Fibroblast of peridontal ligament (primary cell): ENCODE measurements at regions not wholly inside any gene's neighbourhood (a gene's known extent, or its start where the extent isn't known, plus 50 kb on each side); places are given as distances from the start of the nearest gene placed in this dataset.

Experiments
- DNase-seq: peaks from one replicate; pipeline ENCODE4 v3.0.0-alpha.2; 2010; ENCODE audit errors: extremely low read depth

DNA sequence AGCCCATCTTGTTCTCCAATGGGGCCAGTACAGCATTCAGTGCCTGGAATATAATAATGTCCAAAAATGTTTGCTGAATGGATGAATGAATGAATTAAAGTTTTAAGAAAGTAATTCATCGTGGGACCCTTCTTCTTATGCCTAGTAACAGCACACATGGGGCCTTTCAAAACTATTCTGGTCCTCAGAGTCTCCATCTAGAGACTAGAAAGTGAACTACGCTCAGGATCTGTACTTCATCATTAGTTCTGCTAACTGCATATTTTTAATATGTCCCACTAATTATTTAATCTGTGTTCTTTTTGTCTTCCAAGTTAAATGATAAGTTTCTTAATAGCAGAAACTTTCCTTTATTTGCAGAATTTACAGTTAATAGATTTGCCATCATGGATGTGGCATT is 172.5 kb downstream of the SMAD2 start:
- no peak for DNase-seq

DNA sequence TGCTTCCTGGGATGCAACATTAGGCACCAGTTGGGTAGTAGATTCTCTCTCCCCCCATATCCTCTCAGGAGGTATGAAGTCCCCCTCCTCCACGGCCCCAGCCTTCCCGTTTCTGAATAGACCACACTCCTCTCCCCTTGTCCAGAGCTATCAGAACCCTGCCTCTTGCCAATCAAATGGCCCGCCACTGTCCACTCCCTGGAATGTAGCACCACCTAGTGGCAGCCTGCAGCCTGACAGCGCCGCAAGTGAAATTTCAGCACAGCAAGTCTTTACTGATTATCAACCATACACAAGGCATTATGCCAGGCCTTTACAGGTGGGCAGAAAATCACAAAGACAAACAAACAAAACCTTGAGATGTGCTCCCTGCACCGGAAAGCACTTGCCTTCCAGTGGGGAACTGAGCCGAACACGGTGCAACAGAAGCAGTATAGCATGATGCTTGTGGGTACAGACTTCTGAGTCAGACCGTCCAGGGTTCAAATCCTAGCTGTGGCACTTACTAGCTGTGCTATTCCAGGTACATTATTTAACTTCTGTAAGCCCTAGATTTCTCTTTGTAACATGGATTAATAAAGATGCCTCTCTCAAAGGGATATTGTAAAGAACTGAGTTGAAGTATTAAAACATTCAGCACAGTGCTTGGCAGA is 174.0 kb downstream of the SMAD2 start:
- DNase-seq, result peak; percentile 21

DNA sequence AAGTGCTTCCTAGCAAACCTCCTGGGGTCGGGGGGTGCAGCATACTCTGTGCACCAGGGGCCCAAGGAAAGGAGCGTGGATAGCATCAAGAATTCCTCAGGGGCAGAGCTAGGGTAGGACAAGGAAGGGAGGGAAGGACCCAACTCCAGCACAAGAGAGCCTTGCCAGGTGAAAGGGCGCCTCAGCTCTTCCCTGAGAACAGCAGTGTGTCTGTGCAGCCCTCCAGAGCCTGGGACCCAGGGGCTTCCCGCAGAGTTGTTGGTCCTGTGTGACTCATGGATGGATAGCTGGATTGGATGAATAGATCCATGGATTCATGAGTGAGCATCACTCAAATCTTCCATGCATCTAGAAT is 175.4 kb downstream of the SMAD2 start:
- DNase-seq, result no peak

DNA sequence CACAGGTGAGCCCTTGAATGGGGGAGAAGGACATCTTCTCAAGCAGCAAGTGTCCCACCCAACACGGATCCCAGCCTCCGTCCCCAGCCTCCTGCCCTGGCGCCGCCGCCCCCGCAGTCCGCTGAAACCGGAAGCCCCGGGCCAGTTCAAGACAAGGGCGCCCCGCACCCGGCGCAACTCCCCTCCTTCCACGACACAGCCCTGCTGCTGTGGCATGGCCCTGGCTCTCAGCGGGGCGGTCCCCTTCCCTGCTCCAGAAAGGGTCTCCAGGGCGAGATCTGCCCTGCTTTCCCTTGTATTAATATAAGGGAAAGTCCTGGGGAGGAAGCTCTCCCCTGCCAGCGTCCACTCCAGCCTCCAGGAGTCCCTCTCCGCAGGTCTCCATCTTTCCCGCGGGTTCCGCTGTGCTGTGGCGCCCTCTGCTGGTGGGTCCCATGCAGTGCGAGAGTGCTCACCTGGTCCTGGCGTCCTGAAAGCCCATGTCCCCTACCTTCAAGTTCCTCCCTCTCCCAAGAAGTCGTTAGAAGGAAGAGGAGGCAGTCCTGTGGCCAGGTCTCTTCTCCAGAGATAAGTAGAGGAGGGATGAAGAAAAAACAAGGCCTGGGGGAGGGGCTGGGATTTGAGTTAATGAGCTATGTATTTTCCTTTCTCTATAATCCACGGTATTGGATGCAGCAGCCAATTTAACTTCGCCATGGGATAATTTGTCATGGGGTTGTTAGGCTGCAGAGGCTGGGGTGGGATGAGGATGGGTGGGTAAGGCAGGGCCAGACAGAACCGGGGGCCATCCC is 176.0 kb downstream of the SMAD2 start:
- DNase-seq, result no peak

DNA sequence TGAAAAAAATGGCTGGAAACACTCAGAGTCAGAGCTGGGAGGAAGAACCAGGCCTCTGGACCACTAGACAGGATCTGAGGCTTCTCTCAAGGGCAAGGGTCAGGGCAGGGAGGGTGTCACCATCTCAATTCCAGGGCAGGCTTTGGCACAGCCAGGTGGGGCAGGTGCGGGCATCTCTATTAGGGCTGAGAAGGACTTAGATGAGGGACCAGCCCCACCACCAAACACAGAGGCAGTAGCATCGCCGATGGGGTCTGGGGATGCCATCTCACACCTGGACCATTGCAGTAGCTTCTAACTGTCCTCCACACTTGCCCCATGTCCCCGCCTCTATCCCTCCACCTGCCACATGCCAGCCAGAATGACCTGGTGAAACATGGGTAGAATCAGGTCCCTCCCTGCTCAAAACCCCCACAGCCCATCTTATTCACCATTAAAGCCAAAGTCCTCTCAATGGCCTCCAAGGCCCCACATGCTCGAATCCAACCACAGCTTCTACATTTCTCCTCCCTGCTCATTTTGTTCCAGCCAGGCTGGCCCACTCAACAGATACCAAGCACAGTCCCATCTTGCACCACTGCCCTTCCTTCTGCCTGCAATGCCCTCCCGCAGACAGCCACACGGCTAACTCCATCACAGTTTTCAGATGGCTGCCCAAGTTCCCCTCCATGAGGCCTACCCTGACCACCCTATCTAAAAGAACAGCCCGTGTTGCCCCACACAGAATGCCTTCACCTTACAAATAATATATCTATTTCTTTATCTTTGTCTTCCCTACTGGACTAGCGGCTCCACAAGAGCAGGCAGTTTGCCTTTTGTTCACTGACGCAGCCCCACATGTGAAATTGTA is 177.4 kb downstream of the SMAD2 start:
- no peak for DNase-seq

DNA sequence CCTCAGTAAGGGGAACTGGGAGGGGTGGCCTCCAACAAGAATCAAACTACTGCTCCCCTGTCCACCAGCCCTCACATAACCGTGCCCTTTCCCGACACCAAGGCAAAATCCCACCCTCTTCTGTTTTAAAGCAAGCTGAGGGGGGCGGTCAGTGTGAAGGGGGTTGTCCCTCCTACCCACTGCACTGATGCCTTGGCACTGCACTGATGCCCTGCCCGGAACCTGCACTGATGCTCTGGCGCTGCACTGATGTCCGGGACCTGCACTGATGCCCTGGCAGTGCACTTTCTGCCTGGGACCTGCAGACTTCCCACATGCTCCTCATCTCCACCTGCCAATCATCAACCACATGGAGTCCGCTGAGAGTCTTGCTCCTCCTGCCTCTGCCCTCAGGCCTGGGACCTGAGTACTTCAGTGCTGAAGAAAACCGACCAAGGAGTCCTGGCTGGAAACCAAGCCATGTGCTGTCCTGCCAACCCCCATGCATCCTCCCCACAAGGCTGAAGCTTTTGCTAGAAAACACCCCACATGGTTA is 179.5 kb downstream of the SMAD2 start:
- no peak for DNase-seq

DNA sequence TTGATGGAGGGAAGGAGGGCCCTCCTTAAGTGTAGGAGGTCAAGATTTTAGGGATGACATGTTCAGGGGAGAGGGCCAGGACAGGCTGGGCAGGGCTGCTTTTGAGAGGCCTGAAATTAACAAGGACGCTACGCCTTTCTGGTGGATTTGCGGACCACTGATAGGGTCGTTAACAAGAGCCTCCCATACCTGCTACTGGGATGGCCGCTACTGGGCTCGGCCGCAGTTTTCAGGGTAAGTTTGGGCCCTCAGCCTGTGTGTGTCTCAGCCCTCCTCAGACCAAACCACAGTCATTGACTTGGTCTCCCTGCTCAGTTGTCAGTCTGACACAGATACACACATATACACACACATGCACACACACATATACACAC is 180.9 kb downstream of the SMAD2 start:
- DNase-seq, result no peak

DNA sequence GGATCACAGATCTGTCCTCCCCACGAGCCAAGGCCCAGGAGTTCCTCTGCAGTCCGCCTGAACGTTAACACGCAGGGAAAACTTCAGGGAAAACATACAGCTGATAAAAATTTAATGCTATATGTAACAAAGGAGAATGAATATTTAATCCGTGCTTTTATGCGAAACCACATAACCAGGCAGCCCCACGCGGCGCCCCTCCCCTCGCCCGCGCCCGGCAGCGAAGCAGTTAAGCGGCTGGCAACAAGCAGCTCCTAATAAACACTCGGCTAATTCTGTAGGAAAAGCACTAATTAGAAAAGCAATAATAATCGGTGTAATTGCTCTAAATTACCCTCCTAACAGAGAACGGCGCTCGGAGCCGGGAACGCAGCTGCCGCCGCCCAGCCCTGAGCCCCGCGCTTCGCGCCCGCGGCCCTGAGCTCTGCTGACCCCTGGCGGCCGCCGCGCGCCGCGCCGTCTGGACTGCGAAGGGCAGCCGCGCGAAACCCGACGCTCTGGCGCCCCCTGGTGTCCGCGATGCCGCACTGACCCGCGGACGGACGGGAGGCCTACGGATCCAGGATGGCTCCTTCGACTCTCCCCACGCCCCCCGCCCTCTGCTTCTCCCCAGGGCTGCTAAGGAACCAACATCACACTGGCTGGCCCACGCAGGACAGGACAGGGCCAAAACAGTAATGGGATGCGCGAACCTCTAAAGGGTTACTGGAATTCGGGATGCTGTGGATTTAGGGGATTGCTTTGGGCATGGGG is 181.4 kb downstream of the SMAD2 start:
- DNase-seq, result peak; percentile 44

DNA sequence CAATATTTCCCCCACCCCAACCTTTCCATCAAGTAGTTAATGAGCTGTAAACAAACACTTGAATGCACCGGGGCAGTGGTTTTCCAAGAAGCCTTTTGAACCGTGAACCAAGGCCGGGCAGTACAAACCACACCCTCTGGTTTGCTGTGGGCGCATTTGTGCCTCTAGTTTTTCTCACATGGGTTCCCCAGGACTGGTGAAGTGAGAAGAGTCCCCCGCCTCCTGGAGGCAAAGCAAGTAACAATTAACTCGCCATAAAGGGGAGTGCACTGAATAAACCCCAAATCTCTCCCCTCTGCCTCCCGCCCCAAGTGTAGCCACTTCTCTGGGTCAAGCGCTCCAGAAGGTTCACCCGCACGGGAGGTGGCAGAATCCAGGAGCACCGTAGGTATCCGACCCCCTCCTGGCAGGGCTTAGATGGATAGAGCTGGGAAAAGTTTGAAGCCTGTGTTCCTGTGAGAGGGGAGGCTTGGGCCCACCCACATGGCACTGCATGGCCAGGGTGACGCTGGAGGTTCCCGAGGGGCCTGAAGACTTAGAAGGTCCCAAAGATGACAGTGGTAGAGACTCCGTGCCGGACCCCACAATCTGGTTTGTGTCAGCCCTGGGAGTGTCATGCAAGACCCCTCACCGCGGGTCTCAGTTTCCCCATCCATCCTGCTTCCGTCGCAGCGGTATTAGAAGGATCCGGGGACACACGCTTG is 182.2 kb downstream of the SMAD2 start:
- no peak for DNase-seq

DNA sequence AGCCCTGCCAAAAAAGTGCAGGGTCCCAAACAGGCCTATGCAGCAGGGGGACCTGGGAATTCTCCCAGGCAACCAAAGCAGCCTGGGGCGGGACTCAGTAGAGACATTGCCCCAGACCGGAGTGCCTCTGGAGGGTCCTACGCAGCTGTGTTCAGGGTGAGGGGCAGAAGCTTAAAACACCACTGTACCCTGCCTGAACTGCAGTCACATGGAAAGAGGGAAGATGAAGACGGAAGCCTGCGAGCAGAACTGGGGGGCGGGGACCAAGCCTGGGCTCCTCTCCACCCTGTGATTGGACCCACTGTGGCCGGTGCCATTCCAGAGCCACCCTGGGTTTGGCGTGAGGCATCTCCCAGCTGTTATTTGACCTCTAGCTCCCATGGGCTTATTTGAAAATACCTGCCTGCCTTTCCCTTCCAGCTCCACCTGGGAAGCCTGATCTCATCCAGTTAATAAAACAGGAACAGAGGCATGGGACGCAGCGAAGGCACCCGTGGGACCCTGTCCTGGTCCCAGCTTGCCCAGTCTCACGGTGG is 183.1 kb downstream of the SMAD2 start:
- DNase-seq, result no peak

DNA sequence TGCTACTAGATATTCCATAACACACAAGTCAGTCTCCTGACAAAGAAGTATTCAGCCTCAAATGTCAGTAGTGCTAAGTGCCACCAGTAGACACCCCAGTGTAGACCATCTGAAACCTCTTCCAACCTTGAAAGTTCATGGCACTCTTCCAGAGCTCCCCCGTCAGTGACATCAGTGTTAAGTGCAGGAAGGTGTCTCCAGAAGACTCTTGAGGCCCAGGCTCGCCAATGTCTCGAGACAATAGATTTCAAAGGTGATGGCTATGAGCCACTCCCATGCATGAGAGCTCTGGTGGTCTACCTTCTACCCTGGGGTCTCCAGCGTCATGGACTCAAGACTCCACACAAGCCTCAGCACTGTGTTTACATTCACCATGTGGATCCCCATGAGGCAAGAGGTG is 183.8 kb downstream of the SMAD2 start:
- no peak for DNase-seq

DNA sequence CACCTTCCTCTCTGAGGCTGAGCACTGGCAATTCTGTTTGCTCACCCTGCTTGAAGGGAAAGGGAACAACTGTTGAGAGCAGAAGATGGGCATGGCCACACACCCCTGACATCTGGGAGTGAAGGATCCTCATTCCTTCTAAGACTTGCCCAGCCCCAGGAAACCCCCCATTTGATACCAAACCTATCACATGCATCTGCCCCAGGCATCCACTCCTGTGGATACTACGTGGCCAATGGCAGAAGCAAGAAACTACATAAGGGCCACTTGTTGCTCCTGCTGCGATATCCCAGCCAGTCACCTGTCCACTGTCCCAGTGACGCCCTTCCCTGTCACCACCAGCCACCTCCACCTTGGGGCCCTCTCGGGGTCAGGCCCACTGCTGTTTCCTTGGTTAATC is 185.2 kb downstream of the SMAD2 start:
- DNase-seq, result no peak

DNA sequence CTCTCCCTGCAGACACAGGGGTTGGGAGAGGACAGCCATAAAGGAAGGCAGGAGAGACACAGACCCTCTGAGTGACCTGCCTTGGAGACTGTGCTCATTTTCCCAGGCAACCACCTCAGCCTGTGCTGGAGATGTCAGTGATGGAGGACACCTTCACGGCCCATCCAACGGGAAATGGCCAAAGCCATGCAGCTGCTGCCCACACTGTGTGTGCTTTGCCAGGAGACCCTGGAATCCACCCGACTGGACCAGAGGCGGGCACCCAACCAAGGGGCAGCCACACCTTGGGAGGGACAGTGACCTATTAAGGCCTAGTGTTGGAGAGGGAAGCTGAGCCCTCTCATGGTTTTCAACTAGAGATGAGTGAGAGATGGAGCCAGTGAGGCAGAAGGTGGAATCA is 192.5 kb downstream of the SMAD2 start:
- no peak for DNase-seq

DNA sequence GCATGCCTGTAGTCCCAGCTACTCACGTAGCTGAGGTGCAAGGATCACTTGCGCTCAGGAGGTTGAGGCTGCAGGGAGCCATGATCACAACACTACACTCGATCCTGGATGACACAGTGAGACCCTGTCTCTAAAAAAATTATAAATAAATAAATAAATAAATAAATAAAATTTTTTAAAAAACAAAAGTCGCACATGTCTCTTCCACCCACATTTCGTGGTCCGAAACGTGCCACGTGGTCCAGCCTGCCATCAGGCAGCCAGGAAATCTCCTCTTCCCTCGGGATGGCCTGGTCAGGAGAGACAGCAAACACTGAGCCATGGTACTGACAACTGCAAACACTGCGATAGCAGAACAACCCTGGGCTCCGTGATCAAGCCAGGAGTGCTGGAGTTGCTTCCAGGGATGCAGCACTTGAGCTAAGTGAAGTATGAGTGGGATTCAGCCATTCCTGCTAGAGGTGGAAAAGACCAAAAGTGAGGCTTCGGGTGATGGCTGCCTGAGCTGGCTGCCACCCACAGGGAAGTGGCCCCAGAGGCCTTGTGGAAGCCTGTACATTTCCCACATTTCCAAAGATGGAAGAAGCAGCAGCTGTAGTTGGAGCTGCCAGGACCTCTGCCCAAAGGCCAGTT is 193.1 kb downstream of the SMAD2 start:
- no peak for DNase-seq

DNA sequence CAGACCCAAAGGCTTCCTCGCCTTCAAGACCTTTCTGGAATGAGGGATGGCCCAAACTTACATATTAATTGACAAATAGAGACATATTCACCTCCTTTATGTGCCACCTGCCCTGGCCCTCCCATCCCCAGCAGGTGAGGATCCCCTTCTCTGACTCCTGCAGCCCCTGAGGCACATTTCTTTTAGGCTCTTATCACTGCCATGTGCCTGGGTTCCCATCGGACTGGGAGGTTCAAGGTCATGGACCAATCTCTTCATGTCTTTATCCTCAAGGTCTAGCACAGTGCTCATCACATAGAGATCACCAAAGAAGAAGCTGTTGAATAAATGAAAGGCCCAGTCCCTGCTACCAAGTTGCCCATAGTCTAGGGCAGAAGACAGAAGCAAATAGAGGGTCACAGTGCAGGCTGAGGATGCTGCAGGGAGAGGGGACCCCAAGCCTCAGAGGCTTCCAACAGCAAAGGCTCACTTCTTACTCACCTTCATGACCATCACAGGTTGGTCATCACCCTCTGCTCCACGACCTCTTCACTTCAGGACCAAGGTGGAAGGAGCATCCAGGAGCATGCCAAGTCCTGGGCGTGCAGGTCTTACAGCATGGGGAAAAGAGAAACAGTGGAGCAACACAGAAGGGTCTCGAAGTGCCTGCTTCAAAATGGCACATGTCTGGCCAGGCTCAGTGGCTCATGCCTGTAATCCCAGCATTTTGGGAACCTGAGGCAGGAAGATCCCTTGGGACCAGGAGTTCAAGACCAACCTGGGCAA is 193.9 kb downstream of the SMAD2 start:
- no peak for DNase-seq

DNA sequence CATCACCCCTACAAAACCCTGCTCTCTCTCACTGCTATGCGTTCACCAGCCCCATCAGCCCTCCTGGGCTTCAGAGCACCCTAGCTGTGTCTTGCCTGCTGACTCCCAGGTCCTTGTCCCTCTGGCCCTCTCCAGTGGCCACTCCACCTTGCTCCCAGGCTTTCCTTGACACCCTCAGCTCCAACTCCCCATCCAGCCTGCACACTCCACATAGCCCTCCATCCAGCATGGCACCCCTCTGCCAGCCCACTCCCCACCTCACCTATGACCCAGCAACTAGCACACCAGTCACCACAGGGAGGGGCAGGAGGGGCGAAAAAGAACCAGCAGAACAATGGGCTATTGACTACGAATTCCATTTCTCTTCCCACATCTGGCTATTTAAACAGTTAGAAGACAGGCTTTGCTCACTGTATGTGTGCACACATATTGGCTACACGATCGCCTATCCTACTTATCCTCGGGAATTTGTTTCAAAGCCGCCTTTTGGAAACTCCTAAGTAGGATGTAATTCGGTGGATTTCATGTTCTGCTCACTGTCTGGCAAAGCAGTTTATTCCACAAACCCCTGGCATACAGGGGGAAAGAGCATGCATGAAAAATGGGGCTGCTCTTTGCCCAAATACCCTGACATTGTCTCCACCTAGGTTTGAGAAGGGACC is 195.3 kb downstream of the SMAD2 start:
- DNase-seq, result no peak

DNA sequence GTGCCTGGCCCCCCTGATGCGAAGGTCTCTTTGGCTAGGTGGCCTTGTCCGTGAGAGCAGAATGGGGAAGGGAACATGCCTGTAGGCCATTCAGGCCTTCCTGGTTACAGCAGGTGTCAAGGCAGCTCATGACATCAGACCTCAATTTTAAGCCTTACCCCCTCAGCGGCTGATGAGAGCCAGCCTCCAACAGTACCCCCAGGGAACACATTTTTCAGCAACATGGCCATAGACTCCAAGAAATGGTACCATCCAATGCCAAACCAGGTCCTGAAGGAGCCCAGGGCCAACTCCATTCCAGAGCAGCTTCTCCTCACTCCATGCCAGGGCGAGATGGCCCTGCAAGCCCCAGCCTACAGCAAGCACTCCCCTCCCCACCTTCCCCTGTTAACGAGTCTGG is 199.2 kb downstream of the SMAD2 start:
- DNase-seq, result no peak

DNA sequence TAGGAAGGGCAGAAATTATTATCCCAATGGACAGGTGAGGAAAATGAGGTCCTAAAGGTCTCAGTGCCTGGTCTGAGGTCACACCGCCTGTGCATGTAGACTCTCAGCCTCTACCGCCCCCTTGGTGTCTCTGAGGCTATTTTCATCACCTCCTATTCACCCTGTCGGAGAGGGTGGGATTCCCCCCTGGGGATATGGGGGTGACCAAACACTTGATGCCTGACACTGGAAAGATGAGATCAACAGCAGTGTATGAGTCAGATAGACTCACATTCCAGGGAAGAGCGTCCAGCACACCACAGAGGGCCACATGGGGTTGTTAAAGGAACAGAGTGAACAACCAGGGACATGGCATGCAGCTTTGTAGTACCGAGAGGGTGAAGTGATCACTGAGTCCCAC is 199.7 kb downstream of the SMAD2 start:
- no peak for DNase-seq

DNA sequence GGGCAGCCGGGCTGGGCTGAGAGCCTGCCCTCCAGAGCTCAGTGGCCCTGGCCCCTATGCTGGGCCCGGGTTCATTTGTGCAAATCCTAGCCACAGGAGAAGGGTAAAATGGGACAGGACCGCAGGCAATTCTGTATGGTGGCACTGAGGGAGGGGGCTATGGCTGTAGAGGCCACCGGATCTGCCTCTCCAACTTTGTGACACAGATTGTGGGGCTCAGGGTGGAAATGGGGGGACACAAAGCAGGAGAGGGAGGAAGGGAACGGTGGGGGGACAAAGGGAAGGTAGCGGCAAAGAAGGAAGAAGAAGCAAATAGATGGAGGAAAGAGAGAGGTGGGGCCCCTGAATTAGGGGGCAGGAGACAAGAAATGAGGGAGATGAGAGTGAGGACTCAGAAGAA is 201.1 kb downstream of the SMAD2 start:
- no peak for DNase-seq
